Panc1 (cell line): ENCODE measurements at regions not wholly inside any gene's neighbourhood (a gene's known extent, or its start where the extent isn't known, plus 50 kb on each side); places are given as distances from the start of the nearest gene placed in this dataset.

Experiments used
- ATAC-seq: fragments of 200-7000 bp; cut with Tn5 transposase; 2 replicates; pipeline ENCODE4 v1.9.1; 2020; ENCODE audit warnings: mild to moderate bottlenecking, moderate library complexity
- BruUV-seq: library from RNA; stranded (reverse); fragments of 400-500 nt; replicated peaks from 2 replicates; lab custom pipeline; 2021; lab: Mats Ljungman, UMichigan
- CTCF ChIA-PET: fragments of 300-600 bp; sonication (Branson Sonifier 250); formaldehyde crosslinking; loops from one replicate; lab custom pipeline; 2022; ENCODE audit warnings: antibody characterized with exemption; lab: Charles Lee
- POLR2A ChIA-PET: fragments of 300-600 bp; sonication (Branson Sonifier 250); formaldehyde crosslinking; loops from one replicate; lab custom pipeline; 2022; ENCODE audit warnings: antibody characterized with exemption; lab: Charles Lee
- DNase-seq: peaks from one replicate; pipeline ENCODE4 v3.0.0-alpha.2; 2010; ENCODE audit warnings: low read depth, low spot score
- H3K27ac ChIP-seq: 2 replicates; pipeline ENCODE4 v1.5.1; 2011; ENCODE audit warnings: mild to moderate bottlenecking, low read length, inconsistent platforms
- H3K27me3 ChIP-seq: fragments of 200-500 bp; sonication (Bioruptor generic); 2 replicates; pipeline ENCODE4 v1.6.0; 2014; ENCODE audit warnings: low read length, inconsistent platforms; ENCODE audit not compliant: control insufficient read depth, insufficient read depth
- H3K36me3 ChIP-seq: fragments of 200-500 bp; sonication (Bioruptor generic); 2 replicates; pipeline ENCODE4 v1.5.1; 2014; ENCODE audit warnings: inconsistent platforms, mild to moderate bottlenecking, low read length, moderate library complexity; ENCODE audit not compliant: control insufficient read depth, insufficient read depth
- H3K4me1 ChIP-seq: 2 replicates; pipeline ENCODE4 v1.5.1; 2011; ENCODE audit warnings: inconsistent platforms, mild to moderate bottlenecking, low read length, moderate library complexity; ENCODE audit not compliant: control insufficient read depth, insufficient read depth
- H3K4me3 ChIP-seq, 2 experiments: 2 replicates each; pipeline ENCODE4 v1.5.1; 2011 to 2012; ENCODE audit warnings: low read depth in 2 of 2, low read length in 2 of 2, mild to moderate bottlenecking in 2 of 2, inconsistent platforms in 1 of 2, moderate library complexity in 1 of 2
- H3K9me3 ChIP-seq: fragments of 200-500 bp; sonication (Bioruptor generic); 2 replicates; pipeline ENCODE4 v1.5.1; 2014; ENCODE audit warnings: low read depth, mild to moderate bottlenecking, inconsistent platforms, low read length, moderate library complexity; ENCODE audit not compliant: control insufficient read depth, insufficient read depth
- CTCF ChIP-seq: fragments of 450-650 bp; IDR thresholded peaks from 2 replicates; pipeline ENCODE4 v1.5.1; 2017; ENCODE audit warnings: mild to moderate bottlenecking
- POLR2AphosphoS5 ChIP-seq: IDR thresholded peaks from 2 replicates; pipeline ENCODE4 v1.6.1; 2012; ENCODE audit warnings: mild to moderate bottlenecking, low read depth, low read length, moderate library complexity
- REST ChIP-seq, 2 experiments: IDR thresholded peaks; 2 replicates each; pipeline ENCODE4 v1.6.1; 2011 to 2012; ENCODE audit warnings: low read depth in 2 of 2, control low read depth in 1 of 2, low read length in 1 of 2, mild to moderate bottlenecking in 1 of 2, moderate library complexity in 1 of 2; ENCODE audit not compliant: insufficient read depth in 1 of 2
- SIN3A ChIP-seq: IDR thresholded peaks from 2 replicates; pipeline ENCODE4 v1.6.1; 2012; ENCODE audit warnings: low read depth, mild to moderate bottlenecking, low read length, moderate library complexity, borderline replicate concordance; ENCODE audit not compliant: insufficient read depth
- TCF7L2 ChIP-seq: IDR thresholded peaks from 2 replicates; pipeline ENCODE4 v1.6.1; 2011; ENCODE audit warnings: mild to moderate bottlenecking, low read depth, low read length, inconsistent platforms
- in situ Hi-C: cut with HindIII; loops from 2 replicates; pipeline ENCODE4 v1.10.0; 2016; ENCODE audit warnings: low sequenced_read_pairs, low pct_unique_long_range_greater_than_20kb
- intact Hi-C: fragments of 100-400 bp; cut with micrococcal nuclease; formaldehyde crosslinking; loops from one replicate; pipeline ENCODE4 v1.10.0; 2022; ENCODE audit not compliant: unreplicated experiment

- H3K4me1 ChIP-seq = no peaks in the 10 kb centered on the region
- BruUV-seq = no TSS peak
- intact Hi-C loops = no loop called here
- no peak overlapping the region for H3K4me3 ChIP-seq
- ChIA-PET CTCF (no interaction called here), POLR2A (no interaction called here)
- no peaks in the 10 kb centered on the region for H3K9me3 ChIP-seq
- ATAC-seq = no peak
- in situ Hi-C loops = no loop called here
- no peak overlapping the region for H3K27ac ChIP-seq
- H3K27me3 ChIP-seq = no peaks in the 10 kb centered on the region
- DNase-seq = no peak
- no peaks in the 10 kb centered on the region for H3K36me3 ChIP-seq
- no peak for TF ChIP-seq POLR2AphosphoS5
- TF ChIP-seq REST (IDR thresholded peaks at IDR 0.05; ENCODE audit: insufficient read depth in 1 of 2, low read depth in 2 of 2, low read length in 1 of 2) = no peak
- TF ChIP-seq TCF7L2 = no peak
- TF ChIP-seq SIN3A = no peak
- no peak for TF ChIP-seq CTCF
Measured at GRCh38 chr5:175129121-175129520, 314.9 kb downstream of the DRD1 start.

GRCh38 chr5:175124821-175125220 lies 319.2 kb downstream of the DRD1 start:
- intact Hi-C loops = no loop called here
- Histone ChIP-seq H3K27ac (no peak overlapping the region), H3K9me3 (no peaks in the 10 kb centered on the region), H3K36me3 (no peaks in the 10 kb centered on the region), H3K4me3 (no peak overlapping the region), H3K27me3 (peaks cover 2% of the 10 kb centered on the region; the same call in 1 of the 2 replicates), H3K4me1 (no peaks in the 10 kb centered on the region)
- ATAC-seq (no peak), DNase-seq (no peak)
- POLR2A ChIA-PET = no interaction called here
- in situ Hi-C loops = no loop called here
- TF ChIP-seq SIN3A (no peak), CTCF (no peak), REST (IDR thresholded peaks at IDR 0.05; ENCODE audit: insufficient read depth in 1 of 2, low read depth in 2 of 2, low read length in 1 of 2) (no peak), POLR2AphosphoS5 (no peak), TCF7L2 (no peak)
- no TSS peak for BruUV-seq
- CTCF ChIA-PET = no interaction called here
